Endodermal cell (in vitro differentiated cells): ENCODE measurements at regions not wholly inside any gene's neighbourhood (a gene's known extent, or its start where the extent isn't known, plus 50 kb on each side); places are given as distances from the start of the nearest gene placed in this dataset.

Experiments used
- DNase-seq: peaks from one replicate; pipeline ENCODE4 v3.0.0-alpha.2; 2017
- H3K27ac ChIP-seq: 2 replicates; pipeline ENCODE4 v1.5.1; 2013; ENCODE audit warnings: mild to moderate bottlenecking, low read depth, low read length, moderate library complexity
- H3K27me3 ChIP-seq: 2 replicates; pipeline ENCODE4 v1.6.1; 2013; ENCODE audit warnings: mild to moderate bottlenecking, low read length, moderate library complexity; ENCODE audit not compliant: insufficient read depth, control insufficient read depth, poor library complexity, severe bottlenecking
- H3K36me3 ChIP-seq: 2 replicates; pipeline ENCODE4 v1.7.0; 2013; ENCODE audit warnings: mild to moderate bottlenecking, low read length, moderate library complexity; ENCODE audit not compliant: control insufficient read depth, insufficient read depth
- H3K4me1 ChIP-seq: one replicate; pipeline ENCODE4 v1.7.0; 2013; ENCODE audit warnings: low read length; ENCODE audit not compliant: control insufficient read depth, insufficient read depth
- H3K4me3 ChIP-seq: 2 replicates; pipeline ENCODE4 v1.5.1; 2013; ENCODE audit warnings: mild to moderate bottlenecking, low read length, moderate library complexity
- H3K9ac ChIP-seq: 2 replicates; pipeline ENCODE4 v1.6.1; 2013; ENCODE audit warnings: mild to moderate bottlenecking, low read length, moderate library complexity; ENCODE audit not compliant: poor library complexity, severe bottlenecking; ENCODE audit errors: extremely low read depth
- H3K9me3 ChIP-seq: 2 replicates; pipeline ENCODE4 v1.6.1; 2013; ENCODE audit warnings: mild to moderate bottlenecking, low read length, moderate library complexity; ENCODE audit not compliant: control insufficient read depth
- H3K27ac Mint-ChIP-seq: 2 replicates; pipeline ENCODE4 v1.8.0; 2020; ENCODE audit warnings: mixed read lengths
- H3K27me3 Mint-ChIP-seq: 2 replicates; pipeline ENCODE4 v1.8.0; 2021; ENCODE audit warnings: mild to moderate bottlenecking, mixed read lengths; ENCODE audit not compliant: insufficient read depth
- H3K36me3 Mint-ChIP-seq: 2 replicates; pipeline ENCODE4 v1.8.0; 2020; ENCODE audit warnings: low read depth, mixed read lengths
- H3K4me1 Mint-ChIP-seq: 2 replicates; pipeline ENCODE4 v1.8.0; 2020; ENCODE audit warnings: mixed read lengths
- H3K4me3 Mint-ChIP-seq: 2 replicates; pipeline ENCODE4 v1.8.0; 2020; ENCODE audit warnings: mild to moderate bottlenecking, moderate library complexity, mixed read lengths
- H3K9me3 Mint-ChIP-seq: 2 replicates; pipeline ENCODE4 v1.8.0; 2020; ENCODE audit warnings: mild to moderate bottlenecking, mixed read lengths
- WGBS, 2 experiments: methylation state at CpG; one replicate each; pipeline versions ENCODE4 v1.1.5 to v1.1.7; 2013; ENCODE audit warnings: missing lambda C conversion rate in 2 of 2, mixed read lengths in 1 of 2; ENCODE audit not compliant: insufficient coverage in 1 of 2, insufficient read length in 1 of 2; 5-methylcytosine and 5-hydroxymethylcytosine counted together
- TF ChIP-seq, protein P1 (sequence below): fragments of 200-600 bp; sonication (generic); conservative IDR thresholded peaks from 2 replicates; pipeline ENCODE4 v1.5.0; 2021; ENCODE audit warnings: antibody characterized with exemption, mild to moderate bottlenecking

- H3K27ac Mint-ChIP-seq: no peak overlapping the region
- DNase-seq: no peak
- Histone ChIP-seq H3K9ac (no peak overlapping the region), H3K27me3 (peaks cover 4% of the 10 kb centered on the region), H3K36me3 (no peaks in the 10 kb centered on the region), H3K4me3 (no peak overlapping the region), H3K9me3 (no peaks in the 10 kb centered on the region), H3K27ac (no peak overlapping the region), H3K4me1 (no peaks in the 10 kb centered on the region)
- 95 to 97% methylated on average over 3 to 5 of the region's 5 CpGs for WGBS, 2 experiments
- H3K36me3 Mint-ChIP-seq: no peaks in the 10 kb centered on the region
- no peaks in the 10 kb centered on the region for H3K27me3 Mint-ChIP-seq
- TF ChIP-seq, protein P1, sequence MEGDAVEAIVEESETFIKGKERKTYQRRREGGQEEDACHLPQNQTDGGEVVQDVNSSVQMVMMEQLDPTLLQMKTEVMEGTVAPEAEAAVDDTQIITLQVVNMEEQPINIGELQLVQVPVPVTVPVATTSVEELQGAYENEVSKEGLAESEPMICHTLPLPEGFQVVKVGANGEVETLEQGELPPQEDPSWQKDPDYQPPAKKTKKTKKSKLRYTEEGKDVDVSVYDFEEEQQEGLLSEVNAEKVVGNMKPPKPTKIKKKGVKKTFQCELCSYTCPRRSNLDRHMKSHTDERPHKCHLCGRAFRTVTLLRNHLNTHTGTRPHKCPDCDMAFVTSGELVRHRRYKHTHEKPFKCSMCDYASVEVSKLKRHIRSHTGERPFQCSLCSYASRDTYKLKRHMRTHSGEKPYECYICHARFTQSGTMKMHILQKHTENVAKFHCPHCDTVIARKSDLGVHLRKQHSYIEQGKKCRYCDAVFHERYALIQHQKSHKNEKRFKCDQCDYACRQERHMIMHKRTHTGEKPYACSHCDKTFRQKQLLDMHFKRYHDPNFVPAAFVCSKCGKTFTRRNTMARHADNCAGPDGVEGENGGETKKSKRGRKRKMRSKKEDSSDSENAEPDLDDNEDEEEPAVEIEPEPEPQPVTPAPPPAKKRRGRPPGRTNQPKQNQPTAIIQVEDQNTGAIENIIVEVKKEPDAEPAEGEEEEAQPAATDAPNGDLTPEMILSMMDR: no peak
- no peak overlapping the region for H3K4me3 Mint-ChIP-seq
- no peaks in the 10 kb centered on the region for H3K4me1 Mint-ChIP-seq
- no peaks in the 10 kb centered on the region for H3K9me3 Mint-ChIP-seq
Observed at GRCh38 chr11:27902981-27903624, 202.8 kb upstream of the BDNF start.

DNA sequence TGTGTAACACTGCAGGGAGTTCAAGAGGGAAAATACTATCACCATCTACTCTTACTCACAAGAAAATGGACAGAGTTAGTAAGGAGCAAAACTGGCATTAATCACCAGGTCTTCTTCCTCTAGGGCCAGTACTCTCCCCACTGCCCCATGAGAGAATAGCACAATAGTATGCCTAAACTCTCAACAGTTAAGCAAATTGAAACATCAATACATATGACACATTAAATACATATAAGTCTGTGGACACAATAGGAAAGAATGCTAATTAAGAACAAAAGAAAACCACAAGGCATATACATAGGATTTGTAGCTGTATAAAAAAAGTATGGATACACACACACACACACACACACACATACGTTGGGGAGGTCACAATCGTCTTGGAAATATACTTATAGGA lies 197.9 kb upstream of the BDNF start:
- no peak overlapping the region for H3K4me3 Mint-ChIP-seq
- no peak for DNase-seq
- H3K9me3 ChIP-seq: no peaks in the 10 kb centered on the region
- H3K27ac Mint-ChIP-seq: no peak overlapping the region
- H3K27me3 ChIP-seq: peaks cover 8% of the 10 kb centered on the region
- no peaks in the 10 kb centered on the region for H3K36me3 Mint-ChIP-seq
- no peak overlapping the region for H3K9ac ChIP-seq
- no peaks in the 10 kb centered on the region for H3K27me3 Mint-ChIP-seq
- no peaks in the 10 kb centered on the region for H3K9me3 Mint-ChIP-seq
- H3K4me1 ChIP-seq: no peaks in the 10 kb centered on the region
- no peak overlapping the region for H3K27ac ChIP-seq
- TF ChIP-seq, protein P1: no peak
- no peak overlapping the region for H3K4me3 ChIP-seq
- no peaks in the 10 kb centered on the region for H3K36me3 ChIP-seq
- 83% methylated on average over 1 of the region's 2 CpGs; no CpG with 5 or more reads in 1 of the 2 experiments for WGBS, 2 experiments
- peaks cover 5% of the 10 kb centered on the region for H3K4me1 Mint-ChIP-seq

GRCh38 chr11:27896096-27896495 lies 195.8 kb upstream of the BDNF start:
- Histone ChIP-seq H3K4me3 (no peak overlapping the region), H3K4me1 (no peaks in the 10 kb centered on the region), H3K27ac (no peak overlapping the region), H3K36me3 (no peaks in the 10 kb centered on the region), H3K9me3 (no peaks in the 10 kb centered on the region), H3K27me3 (peaks cover 8% of the 10 kb centered on the region), H3K9ac (no peak overlapping the region)
- peaks cover 5% of the 10 kb centered on the region for H3K4me1 Mint-ChIP-seq
- H3K27me3 Mint-ChIP-seq: no peaks in the 10 kb centered on the region
- H3K36me3 Mint-ChIP-seq: no peaks in the 10 kb centered on the region
- TF ChIP-seq, protein P1: no peak
- no peak overlapping the region for H3K4me3 Mint-ChIP-seq
- DNase-seq: no peak
- no peak overlapping the region for H3K27ac Mint-ChIP-seq
- no peaks in the 10 kb centered on the region for H3K9me3 Mint-ChIP-seq
